OCI-LY1 (cell line): ENCODE measurements at regions not wholly inside any gene's neighbourhood (a gene's known extent, or its start where the extent isn't known, plus 50 kb on each side); places are given as distances from the start of the nearest gene placed in this dataset.
A peak's percentile ranks its signal among the peaks of the same experiment; 100 is the strongest.

Experiments
- H2AFZ ChIP-seq: fragments of 200-600 bp; sonication (generic), shearing (Covaris generic); 2 replicates; pipeline ENCODE4 v1.6.0; 2014; ENCODE audit warnings: antibody characterized with exemption, mild to moderate bottlenecking, low read length
- H3F3A ChIP-seq: fragments of 200-600 bp; sonication (generic), shearing (Covaris generic); 2 replicates; pipeline ENCODE4 v1.6.0; 2014; ENCODE audit warnings: mild to moderate bottlenecking, antibody characterized with exemption, low read length, moderate library complexity; ENCODE audit not compliant: insufficient read depth
- H3K27ac ChIP-seq: fragments of 200-600 bp; sonication (generic); 2 replicates; pipeline ENCODE4 v1.5.1; 2014; ENCODE audit warnings: low read length, mixed run types, mild to moderate bottlenecking, low read depth; ENCODE audit not compliant: poor library complexity, severe bottlenecking
- H3K27me3 ChIP-seq: fragments of 200-600 bp; sonication (generic); 2 replicates; pipeline ENCODE4 v1.6.0; 2014; ENCODE audit warnings: antibody characterized with exemption, mild to moderate bottlenecking, low read length, moderate library complexity; ENCODE audit not compliant: insufficient read depth
- H3K36me3 ChIP-seq: fragments of 200-600 bp; sonication (generic); 2 replicates; pipeline ENCODE4 v1.6.1; 2014; ENCODE audit warnings: mild to moderate bottlenecking, antibody characterized with exemption, low read length, moderate library complexity, mixed read lengths; ENCODE audit not compliant: insufficient read depth
- H3K4me1 ChIP-seq: fragments of 200-600 bp; sonication (generic); 2 replicates; pipeline ENCODE4 v1.5.1; 2014; ENCODE audit warnings: mild to moderate bottlenecking, low read length, moderate library complexity; ENCODE audit not compliant: insufficient read depth, severe bottlenecking
- H3K4me2 ChIP-seq: fragments of 200-600 bp; sonication (generic), shearing (Covaris generic); 2 replicates; pipeline ENCODE4 v1.6.1; 2014; ENCODE audit warnings: low read length
- H3K4me3 ChIP-seq: fragments of 200-600 bp; sonication (generic); 2 replicates; pipeline ENCODE4 v1.5.1; 2014; ENCODE audit warnings: low read length, low read depth, mild to moderate bottlenecking, mixed read lengths; ENCODE audit not compliant: poor library complexity, severe bottlenecking
- H3K79me2 ChIP-seq: fragments of 200-600 bp; shearing (Covaris generic); 2 replicates; pipeline ENCODE4 v1.6.1; 2016; ENCODE audit warnings: mixed run types, low read length, mixed read lengths; ENCODE audit not compliant: insufficient read depth
- H3K9ac ChIP-seq: fragments of 200-600 bp; sonication (generic), shearing (Covaris generic); 2 replicates; pipeline ENCODE4 v1.6.1; 2014; ENCODE audit warnings: mild to moderate bottlenecking, low read length, mixed read lengths
- H3K9me2 ChIP-seq: fragments of 200-600 bp; sonication (generic), shearing (Covaris generic); 2 replicates; pipeline ENCODE4 v1.6.1; 2014; ENCODE audit warnings: low read depth, mild to moderate bottlenecking, low read length, mixed read lengths
- H3K9me3 ChIP-seq: fragments of 200-600 bp; shearing (Covaris generic); 2 replicates; pipeline ENCODE4 v1.6.1; 2014; ENCODE audit warnings: low read length, mixed read lengths
- H4K20me1 ChIP-seq: fragments of 200-600 bp; sonication (generic), shearing (Covaris generic); 2 replicates; pipeline ENCODE4 v1.6.0; 2016; ENCODE audit warnings: mild to moderate bottlenecking, low read length; ENCODE audit not compliant: insufficient read depth
- CTCF ChIP-seq: fragments of 200-600 bp; sonication (generic), shearing (Covaris generic); IDR thresholded peaks from 2 replicates; pipeline ENCODE4 v1.5.1; 2017; ENCODE audit warnings: mild to moderate bottlenecking, antibody characterized with exemption, low read length, moderate library complexity, mixed read lengths
- EZH2 ChIP-seq: fragments of 200-600 bp; sonication (generic), shearing (Covaris generic); IDR thresholded peaks from 2 replicates; pipeline ENCODE4 v1.8.0; 2017; ENCODE audit warnings: borderline replicate concordance, mixed run types, mild to moderate bottlenecking, antibody characterized with exemption, low read length, moderate library complexity, mixed read lengths

- no peaks in the 10 kb centered on the region for H3F3A ChIP-seq
- no peaks in the 10 kb centered on the region for H3K9me2 ChIP-seq
- no peaks in the 10 kb centered on the region for H3K9me3 ChIP-seq
- H3K27ac ChIP-seq: no peak overlapping the region
- H3K4me3 ChIP-seq: no peak overlapping the region
- H3K4me2 ChIP-seq: no peak overlapping the region
- no peak overlapping the region for H2AFZ ChIP-seq
- no peaks in the 10 kb centered on the region for H3K4me1 ChIP-seq
- no peaks in the 10 kb centered on the region for H3K27me3 ChIP-seq
- no peaks in the 10 kb centered on the region for H3K36me3 ChIP-seq
- H3K9ac ChIP-seq: no peak overlapping the region
- TF ChIP-seq EZH2: no peak
- no peaks in the 10 kb centered on the region for H4K20me1 ChIP-seq
- no peaks in the 10 kb centered on the region for H3K79me2 ChIP-seq
Observed at GRCh38 chr4:174170091-174170490, 113.4 kb downstream of the FBXO8 start.

GRCh38 chr4:174157106-174157607 lies 126.3 kb downstream of the FBXO8 start:
- Histone ChIP-seq H3F3A (no peaks in the 10 kb centered on the region), H2AFZ (no peak overlapping the region), H3K4me3 (no peak overlapping the region), H3K27me3 (no peaks in the 10 kb centered on the region), H3K4me2 (no peak overlapping the region), H3K9me3 (no peaks in the 10 kb centered on the region), H4K20me1 (no peaks in the 10 kb centered on the region), H3K36me3 (no peaks in the 10 kb centered on the region), H3K9me2 (no peaks in the 10 kb centered on the region), H3K4me1 (no peaks in the 10 kb centered on the region), H3K9ac (no peak overlapping the region), H3K79me2 (no peaks in the 10 kb centered on the region), H3K27ac (no peak overlapping the region)
- TF ChIP-seq CTCF (no peak), EZH2 (no peak)

GRCh38 chr4:174156239-174156826 lies 127.1 kb downstream of the FBXO8 start:
- no peak overlapping the region for H3K4me3 ChIP-seq
- H3K27me3 ChIP-seq: no peaks in the 10 kb centered on the region
- no peak overlapping the region for H3K4me2 ChIP-seq
- H3F3A ChIP-seq: no peaks in the 10 kb centered on the region
- no peaks in the 10 kb centered on the region for H3K4me1 ChIP-seq
- no peaks in the 10 kb centered on the region for H3K9me2 ChIP-seq
- H2AFZ ChIP-seq: no peak overlapping the region
- H3K9ac ChIP-seq: no peak overlapping the region
- no peaks in the 10 kb centered on the region for H4K20me1 ChIP-seq
- H3K9me3 ChIP-seq: no peaks in the 10 kb centered on the region
- H3K79me2 ChIP-seq: no peaks in the 10 kb centered on the region
- no peaks in the 10 kb centered on the region for H3K36me3 ChIP-seq
- peak; percentile 62 for TF ChIP-seq CTCF
- no peak for TF ChIP-seq EZH2
- H3K27ac ChIP-seq: no peak overlapping the region

GRCh38 chr4:174154215-174154854 lies 129.1 kb downstream of the FBXO8 start:
- no peak overlapping the region for H3K4me2 ChIP-seq
- H3K9me3 ChIP-seq: no peaks in the 10 kb centered on the region
- no peak overlapping the region for H3K4me3 ChIP-seq
- H4K20me1 ChIP-seq: no peaks in the 10 kb centered on the region
- no peak overlapping the region for H2AFZ ChIP-seq
- no peaks in the 10 kb centered on the region for H3K36me3 ChIP-seq
- no peaks in the 10 kb centered on the region for H3K4me1 ChIP-seq
- H3K9me2 ChIP-seq: no peaks in the 10 kb centered on the region
- no peaks in the 10 kb centered on the region for H3K79me2 ChIP-seq
- H3F3A ChIP-seq: no peaks in the 10 kb centered on the region
- TF ChIP-seq EZH2: no peak
- TF ChIP-seq CTCF: no peak
- H3K9ac ChIP-seq: no peak overlapping the region
- no peaks in the 10 kb centered on the region for H3K27me3 ChIP-seq
- no peak overlapping the region for H3K27ac ChIP-seq
